SK-N-SH treated with all-trans-retinoic acid at 6 μM for 48 hours (cell line): ENCODE measurements at regions not wholly inside any gene's neighbourhood (a gene's known extent, or its start where the extent isn't known, plus 50 kb on each side); places are given as distances from the start of the nearest gene placed in this dataset.

Experiments used
- BACH2 ChIP-seq: fragments of 250-450 bp; sonication (Bioruptor Pico); IDR thresholded peaks from 2 replicates; pipeline ENCODE4 v1.9.0; 2021; ENCODE audit warnings: mild to moderate bottlenecking, borderline replicate concordance
- GLIS3 ChIP-seq: fragments of 250-450 bp; sonication (Bioruptor Pico); IDR thresholded peaks from 2 replicates; pipeline ENCODE4 v1.5.0; 2020; ENCODE audit warnings: mild to moderate bottlenecking, moderate library complexity
- RARB ChIP-seq: fragments of 250-450 bp; sonication (Bioruptor Pico); IDR thresholded peaks from 2 replicates; pipeline ENCODE4 v1.8.0; 2021; ENCODE audit warnings: mild to moderate bottlenecking, moderate library complexity
- SNAI2 ChIP-seq: fragments of 250-450 bp; sonication (Bioruptor Pico); IDR thresholded peaks from 2 replicates; pipeline ENCODE4 v1.5.0; 2020; ENCODE audit warnings: mild to moderate bottlenecking, moderate library complexity
- TCF4 ChIP-seq: fragments of 250-450 bp; sonication (Bioruptor Pico); IDR thresholded peaks from 2 replicates; pipeline ENCODE4 v1.8.0; 2021; ENCODE audit warnings: mild to moderate bottlenecking, moderate library complexity, borderline replicate concordance
- ZC3H10 ChIP-seq: fragments of 250-450 bp; sonication (Bioruptor Pico); IDR thresholded peaks from 2 replicates; pipeline ENCODE4 v1.5.1; 2021; ENCODE audit warnings: mild to moderate bottlenecking, moderate library complexity
- ZFP3 ChIP-seq: fragments of 250-450 bp; sonication (Bioruptor Pico); IDR thresholded peaks from 2 replicates; pipeline ENCODE4 v1.5.0; 2020; ENCODE audit warnings: mild to moderate bottlenecking, moderate library complexity
- ZFP30 ChIP-seq: fragments of 450-650 bp; formaldehyde crosslinking; IDR thresholded peaks from 2 replicates; pipeline ENCODE4 v1.5.0; 2022; ENCODE audit warnings: mild to moderate bottlenecking, moderate library complexity
- ZNF70 ChIP-seq: fragments of 450-650 bp; formaldehyde crosslinking; IDR thresholded peaks from 2 replicates; pipeline ENCODE4 v1.5.0; 2020; ENCODE audit warnings: mild to moderate bottlenecking, moderate library complexity
- TF ChIP-seq, protein P1 (sequence below): fragments of 250-450 bp; sonication (Bioruptor Pico); IDR thresholded peaks from 2 replicates; pipeline ENCODE4 v1.8.0; 2020; ENCODE audit warnings: mild to moderate bottlenecking, moderate library complexity, borderline replicate concordance
- TF ChIP-seq, protein P2 (sequence below): fragments of 250-450 bp; sonication (Bioruptor Pico); IDR thresholded peaks from 2 replicates; pipeline ENCODE4 v1.8.0; 2021; ENCODE audit warnings: low read depth, mild to moderate bottlenecking, moderate library complexity, borderline replicate concordance

DNA sequence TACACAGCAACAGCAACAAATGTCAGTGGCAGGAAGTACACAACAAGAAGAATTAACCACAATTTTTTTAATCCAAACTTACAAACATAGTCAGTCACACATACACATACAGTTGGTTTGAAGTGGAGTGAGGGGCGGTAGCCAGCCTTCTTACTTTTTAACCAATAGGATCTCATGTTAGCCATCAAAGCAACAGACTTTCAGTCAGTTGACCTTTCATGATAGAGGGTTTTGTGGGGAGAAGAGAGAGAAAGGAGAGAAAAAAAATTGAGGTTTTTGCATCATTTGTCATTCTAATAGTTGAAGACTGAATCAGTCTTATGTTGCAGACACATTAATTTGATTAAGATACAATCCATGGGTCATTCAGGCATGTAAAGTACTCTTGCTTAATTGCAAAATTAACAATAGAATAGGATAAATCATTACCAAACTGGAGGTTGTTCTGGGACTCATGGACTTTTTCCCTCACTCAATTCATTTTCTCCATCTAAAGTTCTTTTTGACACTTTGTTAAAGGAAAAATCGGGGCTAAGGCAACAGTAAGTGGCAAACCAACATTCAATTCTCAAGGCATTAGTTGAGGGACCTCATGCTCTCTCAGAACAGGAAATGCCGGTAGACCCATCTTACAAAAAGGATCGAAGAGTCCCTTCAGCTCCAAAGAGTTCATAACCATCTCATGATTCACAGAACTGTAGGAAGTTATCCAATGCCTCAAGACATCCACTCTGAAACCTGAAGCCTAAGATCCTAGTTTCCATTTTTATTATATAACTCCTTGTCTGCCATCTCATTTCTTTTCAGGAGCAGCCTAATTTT, 159.5 kb upstream of the LPP start:
- TF ChIP-seq BACH2 (no peak), ZFP30 (CRISPR knock-in tag) (no peak), ZC3H10 (no peak), RARB (no peak), GLIS3 (no peak), ZFP3 (no peak), ZNF70 (CRISPR knock-in tag) (no peak), SNAI2 (CRISPR knock-in tag) (no peak), TCF4 (CRISPR knock-in tag) (no peak)
- TF ChIP-seq, protein P1, sequence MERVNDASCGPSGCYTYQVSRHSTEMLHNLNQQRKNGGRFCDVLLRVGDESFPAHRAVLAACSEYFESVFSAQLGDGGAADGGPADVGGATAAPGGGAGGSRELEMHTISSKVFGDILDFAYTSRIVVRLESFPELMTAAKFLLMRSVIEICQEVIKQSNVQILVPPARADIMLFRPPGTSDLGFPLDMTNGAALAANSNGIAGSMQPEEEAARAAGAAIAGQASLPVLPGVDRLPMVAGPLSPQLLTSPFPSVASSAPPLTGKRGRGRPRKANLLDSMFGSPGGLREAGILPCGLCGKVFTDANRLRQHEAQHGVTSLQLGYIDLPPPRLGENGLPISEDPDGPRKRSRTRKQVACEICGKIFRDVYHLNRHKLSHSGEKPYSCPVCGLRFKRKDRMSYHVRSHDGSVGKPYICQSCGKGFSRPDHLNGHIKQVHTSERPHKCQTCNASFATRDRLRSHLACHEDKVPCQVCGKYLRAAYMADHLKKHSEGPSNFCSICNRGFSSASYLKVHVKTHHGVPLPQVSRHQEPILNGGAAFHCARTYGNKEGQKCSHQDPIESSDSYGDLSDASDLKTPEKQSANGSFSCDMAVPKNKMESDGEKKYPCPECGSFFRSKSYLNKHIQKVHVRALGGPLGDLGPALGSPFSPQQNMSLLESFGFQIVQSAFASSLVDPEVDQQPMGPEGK: no peak
- TF ChIP-seq, protein P2, sequence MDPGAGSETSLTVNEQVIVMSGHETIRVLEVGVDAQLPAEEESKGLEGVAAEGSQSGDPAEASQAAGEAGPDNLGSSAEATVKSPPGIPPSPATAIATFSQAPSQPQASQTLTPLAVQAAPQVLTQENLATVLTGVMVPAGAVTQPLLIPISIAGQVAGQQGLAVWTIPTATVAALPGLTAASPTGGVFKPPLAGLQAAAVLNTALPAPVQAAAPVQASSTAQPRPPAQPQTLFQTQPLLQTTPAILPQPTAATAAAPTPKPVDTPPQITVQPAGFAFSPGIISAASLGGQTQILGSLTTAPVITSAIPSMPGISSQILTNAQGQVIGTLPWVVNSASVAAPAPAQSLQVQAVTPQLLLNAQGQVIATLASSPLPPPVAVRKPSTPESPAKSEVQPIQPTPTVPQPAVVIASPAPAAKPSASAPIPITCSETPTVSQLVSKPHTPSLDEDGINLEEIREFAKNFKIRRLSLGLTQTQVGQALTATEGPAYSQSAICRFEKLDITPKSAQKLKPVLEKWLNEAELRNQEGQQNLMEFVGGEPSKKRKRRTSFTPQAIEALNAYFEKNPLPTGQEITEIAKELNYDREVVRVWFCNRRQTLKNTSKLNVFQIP (CRISPR knock-in tag): no peak
